GM12891 (cell line): ENCODE measurements at regions not wholly inside any gene's neighbourhood (a gene's known extent, or its start where the extent isn't known, plus 50 kb on each side); places are given as distances from the start of the nearest gene placed in this dataset.

Experiments used
- DNase-seq: peaks from one replicate; pipeline ENCODE4 v3.0.0; 2011; ENCODE audit warnings: low spot score; ENCODE audit not compliant: insufficient read length
- FAIRE-seq: peaks from 2 replicates; lab custom pipeline; 2011; peaks lifted over from hg19 to GRCh38; lab: Jason Lieb, UNC
- PAX5 ChIP-seq: IDR thresholded peaks from 2 replicates; pipeline ENCODE4 v1.6.1; 2011; ENCODE audit warnings: low read length, moderate library complexity, mild to moderate bottlenecking; ENCODE audit not compliant: insufficient read depth, severe bottlenecking
- POLR2A ChIP-seq: IDR thresholded peaks from 2 replicates; pipeline ENCODE4 v1.6.1; 2011; ENCODE audit warnings: low read depth, low read length, control low read depth
- POLR2AphosphoS5 ChIP-seq: IDR thresholded peaks from 2 replicates; pipeline ENCODE4 v1.6.1; 2011; ENCODE audit warnings: low read depth, low read length, control low read depth
- POU2F2 ChIP-seq: IDR thresholded peaks from 2 replicates; pipeline ENCODE4 v1.6.1; 2011; ENCODE audit warnings: low read depth, mild to moderate bottlenecking, control low read depth, low read length, moderate library complexity
- SPI1 ChIP-seq: IDR thresholded peaks from 2 replicates; pipeline ENCODE4 v1.6.1; 2011; ENCODE audit warnings: low read depth, low read length, control low read depth
- TAF1 ChIP-seq: IDR thresholded peaks from 2 replicates; pipeline ENCODE4 v1.6.1; 2011; ENCODE audit warnings: low read depth, low read length, control low read depth

GRCh38 chr10:64813391-64813790 is 1292.2 kb downstream of the REEP3 start:
- DNase-seq (no peak), FAIRE-seq (no peak)
- TF ChIP-seq SPI1 (no peak), POLR2AphosphoS5 (no peak), POLR2A (no peak), PAX5 (no peak), POU2F2 (no peak), TAF1 (no peak)

GRCh38 chr10:64814201-64814600 is 1293.0 kb downstream of the REEP3 start:
- TF ChIP-seq POU2F2 (no peak), PAX5 (no peak), TAF1 (no peak), POLR2AphosphoS5 (no peak), SPI1 (no peak), POLR2A (no peak)
- no peak for FAIRE-seq
- no peak for DNase-seq

- TF ChIP-seq POU2F2 (no peak), POLR2AphosphoS5 (no peak), POLR2A (no peak), TAF1 (no peak)
- DNase-seq: no peak
- FAIRE-seq: no peak
Observed at GRCh38 chr10:64829888-64830412, 1308.7 kb downstream of the REEP3 start.

- DNase-seq: no peak
- TF ChIP-seq PAX5 (no peak), POLR2AphosphoS5 (no peak), SPI1 (no peak), TAF1 (no peak), POU2F2 (no peak), POLR2A (no peak)
- no peak for FAIRE-seq
Observed at GRCh38 chr10:64830869-64831268, 1309.7 kb downstream of the REEP3 start.

DNA sequence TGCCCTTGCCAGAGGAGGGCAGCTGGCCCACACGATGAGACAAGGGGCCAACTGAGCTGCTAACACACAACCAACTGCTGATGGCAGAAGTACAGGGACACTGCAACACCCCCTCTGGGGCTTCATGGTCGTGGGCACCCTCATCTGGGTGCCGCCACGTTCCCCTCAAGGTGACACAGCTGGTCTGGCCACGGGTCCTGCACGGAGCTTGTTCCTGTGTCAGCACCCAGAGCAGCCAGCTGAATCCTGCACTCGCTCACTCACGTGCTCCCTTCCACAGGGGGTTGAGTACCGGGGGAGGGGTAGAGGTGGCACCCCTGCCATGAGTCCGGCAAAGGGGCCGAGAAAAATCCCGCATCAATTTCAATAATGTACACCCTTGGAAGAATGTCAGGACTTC is 1319.1 kb downstream of the REEP3 start:
- DNase-seq: no peak
- TF ChIP-seq TAF1: no peak
- TF ChIP-seq SPI1: no peak
- TF ChIP-seq POLR2AphosphoS5: no peak
- TF ChIP-seq PAX5: no peak
- no peak for TF ChIP-seq POLR2A
- TF ChIP-seq POU2F2: no peak
- FAIRE-seq: no peak

DNA sequence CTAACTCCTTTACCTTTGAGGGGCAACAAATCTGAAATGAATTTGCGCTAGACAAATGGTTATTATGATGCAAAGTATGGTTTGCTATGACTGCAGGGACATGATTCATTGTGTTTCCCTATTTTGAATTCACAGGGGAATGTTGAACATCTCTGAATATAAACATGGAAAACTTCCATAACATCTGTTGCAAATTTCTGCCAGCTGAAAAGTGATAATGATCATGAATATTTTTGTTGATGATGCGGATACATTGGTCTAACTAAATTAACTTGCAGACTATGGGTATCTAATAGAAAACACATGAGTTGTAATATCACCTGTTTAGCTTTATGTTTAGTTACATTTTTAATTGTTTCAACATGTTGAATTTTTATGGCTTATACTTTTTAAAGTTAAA is 1325.5 kb downstream of the REEP3 start:
- TF ChIP-seq PAX5 (no peak), TAF1 (no peak), POLR2A (no peak), POLR2AphosphoS5 (no peak), POU2F2 (no peak), SPI1 (no peak)
- no peak for FAIRE-seq
- DNase-seq: no peak

GRCh38 chr10:64855941-64856340 is 1334.7 kb downstream of the REEP3 start:
- FAIRE-seq: no peak
- TF ChIP-seq SPI1: no peak
- no peak for DNase-seq

- TF ChIP-seq SPI1 (no peak), POLR2AphosphoS5 (no peak), TAF1 (no peak), POLR2A (no peak), PAX5 (no peak), POU2F2 (no peak)
- DNase-seq (no peak), FAIRE-seq (no peak)
Observed at GRCh38 chr10:64859911-64860310, 1338.7 kb downstream of the REEP3 start.

GRCh38 chr10:64863836-64864235 is 1342.6 kb downstream of the REEP3 start:
- no peak for FAIRE-seq
- TF ChIP-seq TAF1: no peak
- no peak for TF ChIP-seq POLR2A
- no peak for TF ChIP-seq PAX5
- no peak for TF ChIP-seq POLR2AphosphoS5
- no peak for TF ChIP-seq SPI1
- no peak for TF ChIP-seq POU2F2

GRCh38 chr10:64867501-64867962 is 1346.3 kb downstream of the REEP3 start:
- no peak for TF ChIP-seq POU2F2
- no peak for TF ChIP-seq PAX5
- TF ChIP-seq SPI1: no peak
- no peak for FAIRE-seq

More at GRCh38 chr10:64863836-64864235, 1342.6 kb downstream of the REEP3 start:
- DNase-seq: no peak

GRCh38 chr10:64873088-64873487 is 1351.9 kb downstream of the REEP3 start:
- TF ChIP-seq POLR2AphosphoS5 (no peak), POU2F2 (no peak), POLR2A (no peak), TAF1 (no peak), PAX5 (no peak), SPI1 (no peak)
- DNase-seq (no peak), FAIRE-seq (no peak)

More at GRCh38 chr10:64867501-64867962, 1346.3 kb downstream of the REEP3 start:
- DNase-seq: no peak
